ENCODE measurements at regions not wholly inside any gene's neighbourhood (a gene's known extent, or its start where the extent isn't known, plus 50 kb on each side); places are given as distances from the start of the nearest gene placed in this dataset.

- TF ChIP-seq, protein P1, sequence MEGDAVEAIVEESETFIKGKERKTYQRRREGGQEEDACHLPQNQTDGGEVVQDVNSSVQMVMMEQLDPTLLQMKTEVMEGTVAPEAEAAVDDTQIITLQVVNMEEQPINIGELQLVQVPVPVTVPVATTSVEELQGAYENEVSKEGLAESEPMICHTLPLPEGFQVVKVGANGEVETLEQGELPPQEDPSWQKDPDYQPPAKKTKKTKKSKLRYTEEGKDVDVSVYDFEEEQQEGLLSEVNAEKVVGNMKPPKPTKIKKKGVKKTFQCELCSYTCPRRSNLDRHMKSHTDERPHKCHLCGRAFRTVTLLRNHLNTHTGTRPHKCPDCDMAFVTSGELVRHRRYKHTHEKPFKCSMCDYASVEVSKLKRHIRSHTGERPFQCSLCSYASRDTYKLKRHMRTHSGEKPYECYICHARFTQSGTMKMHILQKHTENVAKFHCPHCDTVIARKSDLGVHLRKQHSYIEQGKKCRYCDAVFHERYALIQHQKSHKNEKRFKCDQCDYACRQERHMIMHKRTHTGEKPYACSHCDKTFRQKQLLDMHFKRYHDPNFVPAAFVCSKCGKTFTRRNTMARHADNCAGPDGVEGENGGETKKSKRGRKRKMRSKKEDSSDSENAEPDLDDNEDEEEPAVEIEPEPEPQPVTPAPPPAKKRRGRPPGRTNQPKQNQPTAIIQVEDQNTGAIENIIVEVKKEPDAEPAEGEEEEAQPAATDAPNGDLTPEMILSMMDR (IDR thresholded peaks at IDR 0.05), result no peak
- TF ChIP-seq POLR2A (IDR thresholded peaks at IDR 0.05), result no peak
These were observed 160.9 kb upstream of the SYT6 start for GRCh38 chr1:114314576-114314975.

All from esophagus squamous epithelium (tissue), 4 donors.